HL-60 (cell line): ENCODE measurements at regions not wholly inside any gene's neighbourhood (a gene's known extent, or its start where the extent isn't known, plus 50 kb on each side); places are given as distances from the start of the nearest gene placed in this dataset.

Experiments used
- DNase-seq, 2 experiments: peaks; one replicate each; pipeline ENCODE4 v3.0.0-alpha.2; 2010 to 2020; ENCODE audit warnings: low read depth in 1 of 2, low spot score in 1 of 2
- H3K27ac ChIP-seq: fragments of 250-450 bp; sonication (Bioruptor Pico); replicated peaks from 2 replicates; pipeline ENCODE4 v1.5.1; 2020; ENCODE audit warnings: mild to moderate bottlenecking, moderate library complexity
- H3K27me3 ChIP-seq: fragments of 250-450 bp; sonication (Bioruptor Pico); 2 replicates; pipeline ENCODE4 v1.5.1; 2021; ENCODE audit warnings: mild to moderate bottlenecking, moderate library complexity; ENCODE audit not compliant: insufficient read depth, poor library complexity, severe bottlenecking
- H3K4me3 ChIP-seq: replicated peaks from 2 replicates; pipeline ENCODE4 v1.5.1; 2011; ENCODE audit warnings: mild to moderate bottlenecking, control low read depth, low read length; ENCODE audit not compliant: insufficient read depth
- CTCF ChIP-seq: IDR thresholded peaks from one replicate; pipeline ENCODE4 v1.5.1; 2011; ENCODE audit warnings: low read length, control low read depth, inconsistent platforms; ENCODE audit not compliant: insufficient read depth
- GABPA ChIP-seq: IDR thresholded peaks from 2 replicates; pipeline ENCODE4 v1.6.1; 2012; ENCODE audit warnings: low read depth
- POLR2AphosphoS5 ChIP-seq: IDR thresholded peaks from 2 replicates; pipeline ENCODE4 v1.6.1; 2012; ENCODE audit warnings: low read depth
- REST ChIP-seq: IDR thresholded peaks from 2 replicates; pipeline ENCODE4 v1.6.1; 2012; ENCODE audit warnings: low read depth; ENCODE audit not compliant: insufficient replicate concordance
- SPI1 ChIP-seq: IDR thresholded peaks from 2 replicates; pipeline ENCODE4 v1.6.1; 2012; ENCODE audit warnings: low read depth, mild to moderate bottlenecking, borderline replicate concordance

DNA sequence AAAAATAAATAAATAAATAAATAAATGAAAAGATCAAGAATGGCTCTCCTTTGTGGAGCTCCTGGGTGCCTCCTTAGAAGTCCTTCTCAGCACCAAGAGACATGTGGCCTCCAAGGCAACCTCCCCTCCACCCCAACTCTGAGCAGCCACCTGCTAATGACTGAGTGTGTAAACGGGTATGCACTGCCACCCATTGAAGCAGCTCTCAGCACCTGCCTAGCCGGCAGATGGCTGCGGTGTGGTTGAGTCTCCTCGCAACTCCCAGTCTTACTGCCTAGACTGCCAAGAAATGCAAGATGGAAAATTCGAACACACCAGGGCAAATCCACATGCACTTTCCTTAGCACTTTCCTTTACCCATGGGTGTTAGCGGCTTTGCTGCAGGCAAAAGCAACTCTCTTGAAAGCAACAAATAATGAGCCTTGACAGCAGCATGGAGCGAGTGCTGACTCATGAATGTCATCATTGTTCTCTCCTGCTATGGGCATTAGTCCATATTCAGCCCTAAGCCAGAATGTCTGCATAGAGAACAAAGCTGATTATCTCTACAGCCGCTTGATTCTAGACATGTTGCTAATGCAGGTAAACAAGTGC is 913.9 kb upstream of the AUTS2 start:
- Histone ChIP-seq H3K4me3 (no peak overlapping the region), H3K27ac (no peak overlapping the region), H3K27me3 (no peaks in the 10 kb centered on the region)
- DNase-seq = no peak
- TF ChIP-seq SPI1 = no peak
- TF ChIP-seq GABPA = no peak
- no peak for TF ChIP-seq REST
- TF ChIP-seq POLR2AphosphoS5 = no peak
- no peak for TF ChIP-seq CTCF

GRCh38 chr7:68684996-68685395 is 913.3 kb upstream of the AUTS2 start:
- H3K4me3 ChIP-seq = no peak overlapping the region
- TF ChIP-seq SPI1 (no peak), CTCF (no peak), GABPA (no peak), POLR2AphosphoS5 (no peak), REST (no peak)
- no peak for DNase-seq
- H3K27me3 ChIP-seq = no peaks in the 10 kb centered on the region
- H3K27ac ChIP-seq = no peak overlapping the region

DNA sequence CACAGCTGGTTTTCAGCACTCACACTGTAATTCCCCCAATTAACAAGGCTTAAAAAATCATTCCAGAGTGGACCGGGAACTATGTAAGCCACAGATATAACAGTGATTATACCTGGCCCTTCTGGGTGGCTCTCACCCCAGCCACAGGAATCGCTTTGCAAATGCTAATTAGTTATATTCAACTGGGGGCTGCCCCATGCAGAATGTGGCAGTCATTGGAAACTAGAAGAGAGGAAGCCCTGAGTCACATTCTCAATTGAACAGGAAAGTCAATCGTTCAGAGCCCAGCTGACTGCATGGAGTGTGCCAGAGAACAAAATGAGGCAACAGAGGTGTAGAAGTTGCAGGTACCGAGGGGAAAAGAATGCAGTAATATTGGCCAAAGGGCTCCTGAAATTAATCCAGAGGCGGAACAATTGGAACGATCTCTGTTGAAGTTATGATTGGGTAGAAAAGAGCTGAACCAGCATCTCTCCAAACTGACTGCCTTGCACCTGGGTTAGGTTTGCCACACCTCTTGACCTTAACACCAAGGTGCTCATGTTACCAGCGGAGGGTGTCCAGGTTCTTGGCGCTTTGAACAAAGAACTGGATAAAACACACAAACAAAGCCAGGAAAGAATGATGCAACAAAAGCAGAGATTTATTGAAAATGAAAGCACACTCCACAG is 909.7 kb upstream of the AUTS2 start:
- DNase-seq = no peak
- no peak overlapping the region for H3K27ac ChIP-seq

More for the DNA sequence above, 909.7 kb upstream of the AUTS2 start:
- no peak overlapping the region for H3K4me3 ChIP-seq
- TF ChIP-seq REST (no peak), CTCF (no peak), GABPA (no peak)
- H3K27me3 ChIP-seq = no peaks in the 10 kb centered on the region
